WTC11 (cell line): ENCODE measurements at regions not wholly inside any gene's neighbourhood (a gene's known extent, or its start where the extent isn't known, plus 50 kb on each side); places are given as distances from the start of the nearest gene placed in this dataset.

ENCODE experiments used
- ATAC-seq: fragments of 200-7000 bp; cut with Tn5 transposase; 2 replicates; pipeline ENCODE4 v1.10.0; 2021; ENCODE audit warnings: mild to moderate bottlenecking, moderate library complexity
- CTCF ChIA-PET: fragments of 300-600 bp; sonication (Branson Sonifier 250); formaldehyde crosslinking; loops from one replicate; lab custom pipeline; 2021; ENCODE audit warnings: antibody characterized with exemption; lab: Charles Lee
- POLR2A ChIA-PET: fragments of 350-600 bp; sonication (Branson Sonifier 250); formaldehyde crosslinking; loops from one replicate; lab custom pipeline; 2021; ENCODE audit warnings: antibody characterized with exemption; lab: Charles Lee
- DNase-seq: peaks from one replicate; pipeline ENCODE4 v3.0.0; 2021; ENCODE audit warnings: low spot score
- H3K27ac Mint-ChIP-seq: 2 replicates; pipeline ENCODE4 v1.8.0; 2021; ENCODE audit warnings: mixed read lengths
- H3K27me3 Mint-ChIP-seq: 2 replicates; pipeline ENCODE4 v1.8.0; 2021; ENCODE audit warnings: low read depth, mild to moderate bottlenecking, moderate library complexity, mixed read lengths
- H3K36me3 Mint-ChIP-seq: 2 replicates; pipeline ENCODE4 v1.8.0; 2021; ENCODE audit warnings: mixed read lengths
- H3K4me1 Mint-ChIP-seq: 2 replicates; pipeline ENCODE4 v1.8.0; 2022; ENCODE audit warnings: mixed read lengths
- H3K4me3 Mint-ChIP-seq: 2 replicates; pipeline ENCODE4 v1.8.0; 2021; ENCODE audit warnings: mild to moderate bottlenecking, moderate library complexity, mixed read lengths
- H3K9me3 Mint-ChIP-seq: 2 replicates; pipeline ENCODE4 v1.8.0; 2021; ENCODE audit warnings: mixed read lengths
- AFF4 ChIP-seq: sonication (generic); formaldehyde crosslinking; IDR thresholded peaks from 2 replicates; pipeline ENCODE4 v1.8.1; 2023; ENCODE audit warnings: mild to moderate bottlenecking, missing genetic modification reagents, borderline replicate concordance
- AR ChIP-seq: fragments of 250-450 bp; sonication (Bioruptor Pico); IDR thresholded peaks from 2 replicates; pipeline ENCODE4 v1.9.0; 2021; ENCODE audit warnings: mild to moderate bottlenecking
- CTCF ChIP-seq: fragments of 200-600 bp; IDR thresholded peaks from 2 replicates; pipeline ENCODE4 v1.8.0; 2022; ENCODE audit warnings: antibody characterized with exemption
- E2F5 ChIP-seq: sonication (generic); formaldehyde crosslinking; IDR thresholded peaks from 2 replicates; pipeline ENCODE4 v1.8.1; 2022; ENCODE audit warnings: mild to moderate bottlenecking, moderate library complexity, missing genetic modification reagents
- ELF4 ChIP-seq: sonication (generic); formaldehyde crosslinking; IDR thresholded peaks from 2 replicates; pipeline ENCODE4 v1.8.1; 2022; ENCODE audit warnings: low read depth, mild to moderate bottlenecking, moderate library complexity, missing genetic modification reagents
- ESRRA ChIP-seq: sonication (generic); formaldehyde crosslinking; IDR thresholded peaks from 2 replicates; pipeline ENCODE4 v1.8.1; 2022; ENCODE audit warnings: mild to moderate bottlenecking, missing genetic modification reagents, borderline replicate concordance
- GRHL2 ChIP-seq: fragments of 250-450 bp; sonication (Bioruptor Pico); IDR thresholded peaks from 2 replicates; pipeline ENCODE4 v1.8.0; 2022; ENCODE audit warnings: mild to moderate bottlenecking, moderate library complexity; ENCODE audit not compliant: insufficient replicate concordance, severe bottlenecking
- MXD4 ChIP-seq: fragments of 250-450 bp; sonication (Bioruptor Pico); IDR thresholded peaks from 2 replicates; pipeline ENCODE4 v1.8.0; 2021; ENCODE audit warnings: mild to moderate bottlenecking, moderate library complexity, borderline replicate concordance
- NFATC4 ChIP-seq: fragments of 250-450 bp; sonication (Bioruptor Pico); IDR thresholded peaks from 2 replicates; pipeline ENCODE4 v1.9.0; 2021; ENCODE audit warnings: mild to moderate bottlenecking
- NR2C2 ChIP-seq: sonication (generic); formaldehyde crosslinking; IDR thresholded peaks from 2 replicates; pipeline ENCODE4 v1.8.0; 2022; ENCODE audit warnings: mild to moderate bottlenecking, missing genetic modification reagents
- SMAD3 ChIP-seq: sonication (generic); formaldehyde crosslinking; IDR thresholded peaks from 2 replicates; pipeline ENCODE4 v1.8.0; 2022; ENCODE audit warnings: missing genetic modification reagents, mild to moderate bottlenecking, borderline replicate concordance
- SMAD4 ChIP-seq: sonication (generic); formaldehyde crosslinking; IDR thresholded peaks from 2 replicates; pipeline ENCODE4 v1.8.0; 2022; ENCODE audit warnings: mild to moderate bottlenecking, missing genetic modification reagents
- SOX15 ChIP-seq: fragments of 250-450 bp; sonication (Bioruptor Pico); IDR thresholded peaks from 2 replicates; pipeline ENCODE4 v1.9.0; 2021; ENCODE audit warnings: mild to moderate bottlenecking
- SP1 ChIP-seq: sonication (generic); formaldehyde crosslinking; conservative IDR thresholded peaks from 2 replicates; pipeline ENCODE4 v1.8.1; 2022; ENCODE audit warnings: missing genetic modification reagents
- ZNF281 ChIP-seq: sonication (generic); formaldehyde crosslinking; IDR thresholded peaks from 2 replicates; pipeline ENCODE4 v1.8.0; 2023; ENCODE audit warnings: mild to moderate bottlenecking, missing genetic modification reagents
- ZNF317 ChIP-seq: sonication (generic); formaldehyde crosslinking; IDR thresholded peaks from 2 replicates; pipeline ENCODE4 v1.8.1; 2023; ENCODE audit warnings: low read depth, mild to moderate bottlenecking, moderate library complexity, missing genetic modification reagents, borderline replicate concordance
- ZSCAN18 ChIP-seq: fragments of 250-450 bp; sonication (Bioruptor Pico); IDR thresholded peaks from 2 replicates; pipeline ENCODE4 v2.1.2; 2022; ENCODE audit warnings: mild to moderate bottlenecking, moderate library complexity

- no peak for TF ChIP-seq NFATC4 (CRISPR knock-in tag)
- TF ChIP-seq AR (CRISPR knock-in tag), result no peak
- no peak for TF ChIP-seq SP1 (CRISPR knock-in tag)
- TF ChIP-seq MXD4 (CRISPR knock-in tag), result no peak
- TF ChIP-seq SOX15 (CRISPR knock-in tag), result no peak
- no peak for TF ChIP-seq SMAD4 (CRISPR knock-in tag)
- TF ChIP-seq ZNF317 (CRISPR knock-in tag), result no peak
Measured at GRCh38 chr2:103945083-103945482, 908.8 kb upstream of the POU3F3 start (continued).

GRCh38 chr2:103959174-103960128, 894.5 kb upstream of the POU3F3 start:
- no peak overlapping the region for H3K27ac Mint-ChIP-seq
- TF ChIP-seq E2F5 (CRISPR knock-in tag), result no peak
- TF ChIP-seq SMAD4 (CRISPR knock-in tag), result no peak
- TF ChIP-seq CTCF, result peak; percentile 58
- TF ChIP-seq ELF4 (CRISPR knock-in tag), result no peak
- TF ChIP-seq SMAD3 (CRISPR knock-in tag), result no peak
- DNase-seq, result peak; percentile 59
- no peaks in the 10 kb centered on the region for H3K36me3 Mint-ChIP-seq
- no peaks in the 10 kb centered on the region for H3K9me3 Mint-ChIP-seq
- peaks cover 4% of the 10 kb centered on the region; the same call in 1 of the 2 replicates for H3K4me1 Mint-ChIP-seq
- no peak overlapping the region for H3K4me3 Mint-ChIP-seq
- ChIA-PET POLR2A (no interaction called here), CTCF (interaction anchor here (0.8 to 1.2 kb wide), 10 partner anchors 13 to 985 kb away, joined by 3 to 6 read pairs (median 4); no protein-coding TSS in a partner anchor)
- peak; percentile 87 for ATAC-seq
- H3K27me3 Mint-ChIP-seq, result no peaks in the 10 kb centered on the region

GRCh38 chr2:103960129-103960513, 893.8 kb upstream of the POU3F3 start:
- Mint-ChIP-seq H3K4me3 (no peak overlapping the region), H3K36me3 (no peaks in the 10 kb centered on the region), H3K27ac (no peak overlapping the region), H3K9me3 (no peaks in the 10 kb centered on the region)
- DNase-seq, result no peak
- CTCF ChIA-PET, result interaction anchor here (0.9 to 1.2 kb wide), 5 partner anchors 14 to 724 kb away, joined by 3 to 5 read pairs (median 3); no protein-coding TSS in a partner anchor
- TF ChIP-seq AFF4 (CRISPR knock-in tag), result no peak
- TF ChIP-seq ZSCAN18 (CRISPR knock-in tag), result no peak
- no peak for TF ChIP-seq ESRRA
- TF ChIP-seq ELF4 (CRISPR knock-in tag), result no peak
- no peak for TF ChIP-seq ZNF281 (CRISPR knock-in tag)
- no peak for TF ChIP-seq GRHL2 (CRISPR knock-in tag)
- no peak for TF ChIP-seq NR2C2 (CRISPR knock-in tag)
- TF ChIP-seq, all 79 proteins: peak for 0
- POLR2A ChIA-PET, result no interaction called here
- no peaks in the 10 kb centered on the region for H3K27me3 Mint-ChIP-seq
- no peak for ATAC-seq
- peaks cover 4% of the 10 kb centered on the region; the same call in 1 of the 2 replicates for H3K4me1 Mint-ChIP-seq
